SK-N-SH (cell line): ENCODE measurements at regions not wholly inside any gene's neighbourhood (a gene's known extent, or its start where the extent isn't known, plus 50 kb on each side); places are given as distances from the start of the nearest gene placed in this dataset.

Experiments
- CHD2 ChIP-seq: fragments of 150-350 bp; IDR thresholded peaks from 2 replicates; pipeline ENCODE4 v1.6.1; 2018; ENCODE audit warnings: low read length; ENCODE audit not compliant: partially characterized antibody
- CTCF ChIP-seq: fragments of 200-600 bp; sonication (generic); IDR thresholded peaks from 2 replicates; pipeline ENCODE4 v1.6.1; 2017; ENCODE audit warnings: antibody characterized with exemption, mild to moderate bottlenecking, moderate library complexity
- ELF1 ChIP-seq: IDR thresholded peaks from 2 replicates; pipeline ENCODE4 v1.4.0; 2012
- EP300 ChIP-seq, 2 experiments: IDR thresholded peaks; 2 replicates each; pipeline versions ENCODE4 v1.4.0 to v1.6.1; 2012; ENCODE audit warnings: borderline replicate concordance in 1 of 2, low read depth in 1 of 2, low read length in 1 of 2
- FOXM1 ChIP-seq: IDR thresholded peaks from 2 replicates; pipeline ENCODE4 v1.4.0; 2012; ENCODE audit warnings: low read depth, mild to moderate bottlenecking
- MAX ChIP-seq: IDR thresholded peaks from 2 replicates; pipeline ENCODE4 v1.4.0; 2012; ENCODE audit warnings: low read depth
- RFX5 ChIP-seq: IDR thresholded peaks from 2 replicates; pipeline ENCODE4 v1.6.1; 2012; ENCODE audit warnings: mild to moderate bottlenecking, improper control_type of control experiment, low read length
- SIN3A ChIP-seq: IDR thresholded peaks from 2 replicates; pipeline ENCODE4 v1.6.1; 2012; ENCODE audit warnings: low read depth, mild to moderate bottlenecking, low read length, moderate library complexity, borderline replicate concordance
- SMC3 ChIP-seq: IDR thresholded peaks from 2 replicates; pipeline ENCODE4 v1.6.1; 2012; ENCODE audit warnings: low read depth, low read length, improper control_type of control experiment

- TF ChIP-seq CTCF (no peak), CHD2 (no peak), SMC3 (no peak), SIN3A (no peak), ELF1 (no peak), EP300 (IDR thresholded peaks at IDR 0.05; ENCODE audit: borderline replicate concordance in 1 of 2, low read depth in 1 of 2, low read length in 1 of 2) (no peak), MAX (no peak), FOXM1 (no peak), RFX5 (no peak)
Measured at GRCh38 chr4:30870513-30870912, 150.3 kb downstream of the PCDH7 start.
